ENCODE measurements at regions not wholly inside any gene's neighbourhood (a gene's known extent, or its start where the extent isn't known, plus 50 kb on each side); places are given as distances from the start of the nearest gene placed in this dataset.

DNA sequence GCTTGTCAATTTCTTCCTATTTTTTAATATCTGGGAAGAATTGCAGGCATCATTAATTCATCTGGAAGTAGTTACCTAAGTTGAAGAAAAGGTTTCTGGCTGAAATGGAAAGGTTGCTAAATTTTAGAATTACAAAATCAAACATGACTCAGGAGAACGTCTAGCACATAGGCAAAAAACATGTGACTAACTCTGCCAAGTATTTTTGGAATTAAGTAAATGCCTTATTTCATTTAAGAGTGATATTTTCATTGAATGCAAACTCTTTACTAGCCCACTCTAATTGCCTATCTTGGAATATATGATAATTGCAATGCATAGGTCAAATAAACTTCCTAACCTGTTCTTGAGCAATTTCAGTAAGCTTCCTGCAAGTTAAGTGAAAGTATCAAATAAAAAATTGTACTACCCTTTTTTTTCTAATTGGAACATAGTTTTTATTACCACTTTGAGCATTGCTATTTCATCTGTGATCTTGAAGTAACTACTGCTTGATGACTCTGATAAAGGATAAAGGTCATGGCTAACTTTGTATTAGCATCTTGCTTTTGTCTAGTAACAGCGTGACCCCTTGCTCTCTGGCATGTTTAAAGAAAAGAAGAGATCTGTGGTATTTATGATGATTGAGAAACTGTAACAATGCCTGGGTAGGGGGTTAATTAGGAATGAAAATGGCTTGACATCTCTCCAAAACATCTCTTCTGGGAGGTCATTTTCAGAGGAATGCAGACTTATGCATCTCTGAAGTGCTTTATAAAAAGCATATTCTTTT, 208.3 kb upstream of the NCAM2 start:
- in situ Hi-C loops (cut with HindIII; ENCODE audit: low pct_unique_long_range_greater_than_20kb, low sequenced_read_pairs) = no loop called here
- H3K9me3 ChIP-seq (ENCODE audit: control insufficient read depth, insufficient read depth, low read depth, low read length) = no peaks in the 10 kb centered on the region
- ATAC-seq (no peak), DNase-seq (ENCODE audit: low read depth, low spot score) (no peak)
- no peak overlapping the region for H3K27ac ChIP-seq (ENCODE audit: low read length)
- intact Hi-C loops (cut with micrococcal nuclease; ENCODE audit: unreplicated experiment) = no loop called here
- no peaks in the 10 kb centered on the region for H3K27me3 ChIP-seq (ENCODE audit: control insufficient read depth, insufficient read depth, low read length)
- no peaks in the 10 kb centered on the region for H3K4me1 ChIP-seq (ENCODE audit: control insufficient read depth, insufficient read depth, low read length)
- no TSS peak for BruUV-seq (replicated peaks)
- CTCF ChIA-PET = no interaction called here
- no peak overlapping the region for H3K4me3 ChIP-seq (ENCODE audit: low read depth in 2 of 2, low read length in 2 of 2)
- TF ChIP-seq SIN3A (IDR thresholded peaks at IDR 0.05; ENCODE audit: borderline replicate concordance, insufficient read depth, low read depth, low read length) (no peak), POLR2AphosphoS5 (IDR thresholded peaks at IDR 0.05; ENCODE audit: low read depth, low read length) (no peak), TCF7L2 (IDR thresholded peaks at IDR 0.05; ENCODE audit: low read depth, low read length) (no peak)
- TF ChIP-seq, protein P1, sequence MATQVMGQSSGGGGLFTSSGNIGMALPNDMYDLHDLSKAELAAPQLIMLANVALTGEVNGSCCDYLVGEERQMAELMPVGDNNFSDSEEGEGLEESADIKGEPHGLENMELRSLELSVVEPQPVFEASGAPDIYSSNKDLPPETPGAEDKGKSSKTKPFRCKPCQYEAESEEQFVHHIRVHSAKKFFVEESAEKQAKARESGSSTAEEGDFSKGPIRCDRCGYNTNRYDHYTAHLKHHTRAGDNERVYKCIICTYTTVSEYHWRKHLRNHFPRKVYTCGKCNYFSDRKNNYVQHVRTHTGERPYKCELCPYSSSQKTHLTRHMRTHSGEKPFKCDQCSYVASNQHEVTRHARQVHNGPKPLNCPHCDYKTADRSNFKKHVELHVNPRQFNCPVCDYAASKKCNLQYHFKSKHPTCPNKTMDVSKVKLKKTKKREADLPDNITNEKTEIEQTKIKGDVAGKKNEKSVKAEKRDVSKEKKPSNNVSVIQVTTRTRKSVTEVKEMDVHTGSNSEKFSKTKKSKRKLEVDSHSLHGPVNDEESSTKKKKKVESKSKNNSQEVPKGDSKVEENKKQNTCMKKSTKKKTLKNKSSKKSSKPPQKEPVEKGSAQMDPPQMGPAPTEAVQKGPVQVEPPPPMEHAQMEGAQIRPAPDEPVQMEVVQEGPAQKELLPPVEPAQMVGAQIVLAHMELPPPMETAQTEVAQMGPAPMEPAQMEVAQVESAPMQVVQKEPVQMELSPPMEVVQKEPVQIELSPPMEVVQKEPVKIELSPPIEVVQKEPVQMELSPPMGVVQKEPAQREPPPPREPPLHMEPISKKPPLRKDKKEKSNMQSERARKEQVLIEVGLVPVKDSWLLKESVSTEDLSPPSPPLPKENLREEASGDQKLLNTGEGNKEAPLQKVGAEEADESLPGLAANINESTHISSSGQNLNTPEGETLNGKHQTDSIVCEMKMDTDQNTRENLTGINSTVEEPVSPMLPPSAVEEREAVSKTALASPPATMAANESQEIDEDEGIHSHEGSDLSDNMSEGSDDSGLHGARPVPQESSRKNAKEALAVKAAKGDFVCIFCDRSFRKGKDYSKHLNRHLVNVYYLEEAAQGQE (IDR thresholded peaks at IDR 0.05; ENCODE audit: insufficient read depth in 1 of 2, low read depth in 2 of 2, low read length in 1 of 2) = no peak
- TF ChIP-seq, protein P2, sequence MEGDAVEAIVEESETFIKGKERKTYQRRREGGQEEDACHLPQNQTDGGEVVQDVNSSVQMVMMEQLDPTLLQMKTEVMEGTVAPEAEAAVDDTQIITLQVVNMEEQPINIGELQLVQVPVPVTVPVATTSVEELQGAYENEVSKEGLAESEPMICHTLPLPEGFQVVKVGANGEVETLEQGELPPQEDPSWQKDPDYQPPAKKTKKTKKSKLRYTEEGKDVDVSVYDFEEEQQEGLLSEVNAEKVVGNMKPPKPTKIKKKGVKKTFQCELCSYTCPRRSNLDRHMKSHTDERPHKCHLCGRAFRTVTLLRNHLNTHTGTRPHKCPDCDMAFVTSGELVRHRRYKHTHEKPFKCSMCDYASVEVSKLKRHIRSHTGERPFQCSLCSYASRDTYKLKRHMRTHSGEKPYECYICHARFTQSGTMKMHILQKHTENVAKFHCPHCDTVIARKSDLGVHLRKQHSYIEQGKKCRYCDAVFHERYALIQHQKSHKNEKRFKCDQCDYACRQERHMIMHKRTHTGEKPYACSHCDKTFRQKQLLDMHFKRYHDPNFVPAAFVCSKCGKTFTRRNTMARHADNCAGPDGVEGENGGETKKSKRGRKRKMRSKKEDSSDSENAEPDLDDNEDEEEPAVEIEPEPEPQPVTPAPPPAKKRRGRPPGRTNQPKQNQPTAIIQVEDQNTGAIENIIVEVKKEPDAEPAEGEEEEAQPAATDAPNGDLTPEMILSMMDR (IDR thresholded peaks at IDR 0.05) = no peak
- H3K36me3 ChIP-seq (ENCODE audit: control insufficient read depth, insufficient read depth, low read length) = no peaks in the 10 kb centered on the region
- POLR2A ChIA-PET = no interaction called here

DNA sequence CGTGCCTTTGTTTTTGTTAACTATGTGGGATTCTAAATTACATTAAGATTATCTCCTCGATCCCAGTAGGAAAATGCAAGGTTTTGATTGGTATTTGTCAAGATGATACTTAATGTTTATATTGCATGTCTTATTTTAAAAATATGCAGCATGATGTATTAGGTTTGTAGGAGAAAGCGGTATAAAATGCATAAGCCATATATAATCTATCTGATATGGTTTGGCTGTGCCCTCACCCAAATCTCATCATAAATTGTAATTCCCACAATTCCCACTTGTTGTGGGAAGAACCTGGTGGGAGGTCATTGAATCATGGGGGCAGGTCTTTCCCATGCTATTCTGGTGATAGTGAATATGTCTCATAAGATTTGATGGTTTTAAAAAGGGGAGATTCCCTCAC, 198.1 kb upstream of the NCAM2 start:
- Histone ChIP-seq H3K36me3 (ENCODE audit: control insufficient read depth, insufficient read depth, low read length) (no peaks in the 10 kb centered on the region), H3K4me3 (ENCODE audit: low read depth in 2 of 2, low read length in 2 of 2) (no peak overlapping the region), H3K27me3 (ENCODE audit: control insufficient read depth, insufficient read depth, low read length) (no peaks in the 10 kb centered on the region), H3K9me3 (ENCODE audit: control insufficient read depth, insufficient read depth, low read depth, low read length) (no peaks in the 10 kb centered on the region), H3K27ac (ENCODE audit: low read length) (no peak overlapping the region), H3K4me1 (ENCODE audit: control insufficient read depth, insufficient read depth, low read length) (no peaks in the 10 kb centered on the region)
- BruUV-seq (replicated peaks) = no TSS peak
- DNase-seq (ENCODE audit: low read depth, low spot score) (no peak), ATAC-seq (no peak)
- TF ChIP-seq SIN3A (IDR thresholded peaks at IDR 0.05; ENCODE audit: borderline replicate concordance, insufficient read depth, low read depth, low read length) = no peak
- no peak for TF ChIP-seq POLR2AphosphoS5 (IDR thresholded peaks at IDR 0.05; ENCODE audit: low read depth, low read length)
- TF ChIP-seq, protein P1 (IDR thresholded peaks at IDR 0.05; ENCODE audit: insufficient read depth in 1 of 2, low read depth in 2 of 2, low read length in 1 of 2) = no peak
- no peak for TF ChIP-seq TCF7L2 (IDR thresholded peaks at IDR 0.05; ENCODE audit: low read depth, low read length)
- TF ChIP-seq, protein P2 (IDR thresholded peaks at IDR 0.05) = no peak
- POLR2A ChIA-PET = no interaction called here
- intact Hi-C loops (cut with micrococcal nuclease; ENCODE audit: unreplicated experiment) = no loop called here
- in situ Hi-C loops (cut with HindIII; ENCODE audit: low pct_unique_long_range_greater_than_20kb, low sequenced_read_pairs) = no loop called here
- CTCF ChIA-PET = no interaction called here
